HEK293 (cell line): ENCODE measurements at regions not wholly inside any gene's neighbourhood (a gene's known extent, or its start where the extent isn't known, plus 50 kb on each side); places are given as distances from the start of the nearest gene placed in this dataset.

Experiments
- CTCF ChIA-PET: fragments of 350-600 bp; formaldehyde crosslinking; extraction: SDS; loops from one replicate; lab custom pipeline; 2021; ENCODE audit warnings: antibody characterized with exemption; lab: Yijun Ruan, JAX
- POLR2A ChIA-PET: fragments of 300-600 bp; formaldehyde crosslinking; extraction: SDS; loops from one replicate; lab custom pipeline; 2020; ENCODE audit warnings: antibody characterized with exemption, inconsistent platforms; lab: Yijun Ruan, JAX
- H3K27ac ChIP-seq: fragments of 200-500 bp; sonication (Bioruptor generic); 2 replicates; pipeline ENCODE4 v1.5.1; 2014; ENCODE audit warnings: low read depth, low read length, control low read depth, inconsistent platforms; ENCODE audit errors: extremely low read depth
- H3K36me3 ChIP-seq, 2 experiments: fragments of 200-500 bp in 1 of 2; sonication (Bioruptor generic) in 1 of 2; 1 replicate in 1 of 2; 2 replicates in 1 of 2; pipeline ENCODE4 v1.5.1; 2014 to 2017; ENCODE audit warnings: inconsistent platforms in 2 of 2, low read length in 2 of 2; ENCODE audit not compliant: control insufficient read depth in 2 of 2, insufficient read depth in 1 of 2
- H3K4me1 ChIP-seq: fragments of 200-500 bp; sonication (Bioruptor generic); 2 replicates; pipeline ENCODE4 v1.5.1; 2014; ENCODE audit warnings: mild to moderate bottlenecking, low read length, inconsistent platforms; ENCODE audit not compliant: control insufficient read depth, insufficient read depth
- H3K4me3 ChIP-seq: 2 replicates; pipeline ENCODE4 v1.5.1; 2011; ENCODE audit warnings: low read depth, mild to moderate bottlenecking, control low read depth, low read length, moderate library complexity
- H3K9me3 ChIP-seq: fragments of 200-500 bp; sonication (Bioruptor generic); 2 replicates; pipeline ENCODE4 v1.5.1; 2014; ENCODE audit warnings: low read depth, low read length, inconsistent platforms; ENCODE audit not compliant: control insufficient read depth, insufficient read depth
- ELK4 ChIP-seq: IDR thresholded peaks from 2 replicates; pipeline ENCODE4 v1.6.1; 2011; ENCODE audit warnings: mild to moderate bottlenecking, low read depth, low read length, borderline replicate concordance
- HOXD13 ChIP-seq: sonication (generic); formaldehyde crosslinking; IDR thresholded peaks from 2 replicates; pipeline ENCODE4 v1.8.0; 2022; ENCODE audit warnings: missing genetic modification reagents, borderline replicate concordance
- IKZF3 ChIP-seq: fragments of 450-650 bp; IDR thresholded peaks from 2 replicates; pipeline ENCODE4 v1.5.0; 2018; ENCODE audit warnings: missing biosample characterization, mild to moderate bottlenecking, missing genetic modification characterization, moderate library complexity
- KLF1 ChIP-seq: fragments of 450-650 bp; formaldehyde crosslinking; IDR thresholded peaks from 2 replicates; pipeline ENCODE4 v1.5.1; 2016; ENCODE audit warnings: missing biosample characterization, missing genetic modification characterization
- PBX3 ChIP-seq: sonication (generic); formaldehyde crosslinking; IDR thresholded peaks from 2 replicates; pipeline ENCODE4 v1.8.1; 2022; ENCODE audit warnings: mild to moderate bottlenecking, moderate library complexity, missing genetic modification reagents
- PRDM1 ChIP-seq: fragments of 450-650 bp; formaldehyde crosslinking; IDR thresholded peaks from 2 replicates; pipeline ENCODE4; 2016; ENCODE audit warnings: missing biosample characterization, missing genetic modification characterization
- RBAK ChIP-seq: fragments of 450-650 bp; formaldehyde crosslinking; IDR thresholded peaks from 2 replicates; pipeline ENCODE4 v1.5.1; 2016; ENCODE audit warnings: missing biosample characterization, missing genetic modification characterization
- YY2 ChIP-seq: fragments of 450-650 bp; formaldehyde crosslinking; IDR thresholded peaks from 2 replicates; pipeline ENCODE4 v1.5.1; 2016; ENCODE audit warnings: missing biosample characterization, missing genetic modification characterization
- ZFP37 ChIP-seq: fragments of 450-650 bp; formaldehyde crosslinking; IDR thresholded peaks from 2 replicates; pipeline ENCODE4 v1.5.1; 2016; ENCODE audit warnings: missing biosample characterization, missing genetic modification characterization
- ZIC2 ChIP-seq: fragments of 450-650 bp; formaldehyde crosslinking; IDR thresholded peaks from 2 replicates; pipeline ENCODE4 v1.5.1; 2016; ENCODE audit warnings: missing biosample characterization, missing genetic modification characterization
- ZNF146 ChIP-seq: fragments of 450-650 bp; formaldehyde crosslinking; IDR thresholded peaks from 2 replicates; pipeline ENCODE4 v1.5.1; 2016; ENCODE audit warnings: missing biosample characterization, missing genetic modification characterization
- ZNF157 ChIP-seq: fragments of 450-650 bp; formaldehyde crosslinking; IDR thresholded peaks from 2 replicates; pipeline ENCODE4 v1.5.1; 2016; ENCODE audit warnings: missing biosample characterization, missing genetic modification characterization
- ZNF266 ChIP-seq: fragments of 450-650 bp; formaldehyde crosslinking; IDR thresholded peaks from 2 replicates; pipeline ENCODE4 v1.5.1; 2016; ENCODE audit warnings: missing biosample characterization, missing genetic modification characterization, low read depth
- ZNF324 ChIP-seq: fragments of 450-650 bp; formaldehyde crosslinking; IDR thresholded peaks from 2 replicates; pipeline ENCODE4 v1.5.1; 2016; ENCODE audit warnings: missing biosample characterization, missing genetic modification characterization
- ZNF335 ChIP-seq: fragments of 450-650 bp; formaldehyde crosslinking; conservative IDR thresholded peaks from 2 replicates; pipeline ENCODE4 v1.5.1; 2016; ENCODE audit warnings: missing biosample characterization, missing genetic modification characterization
- ZNF366 ChIP-seq: fragments of 450-650 bp; formaldehyde crosslinking; conservative IDR thresholded peaks from 2 replicates; pipeline ENCODE4 v1.5.1; 2016; ENCODE audit warnings: missing biosample characterization, missing genetic modification characterization
- ZNF704 ChIP-seq: fragments of 450-650 bp; formaldehyde crosslinking; IDR thresholded peaks from 2 replicates; pipeline ENCODE4 v1.5.1; 2016; ENCODE audit warnings: missing biosample characterization, missing genetic modification characterization
- ZNF777 ChIP-seq: fragments of 450-650 bp; formaldehyde crosslinking; IDR thresholded peaks from 2 replicates; pipeline ENCODE4 v1.5.1; 2017; ENCODE audit warnings: missing biosample characterization, missing genetic modification characterization, borderline replicate concordance
- TF ChIP-seq, protein P1 (sequence below): fragments of 450-650 bp; formaldehyde crosslinking; IDR thresholded peaks from 2 replicates; pipeline ENCODE4 v1.5.1; 2016; ENCODE audit warnings: missing biosample characterization, missing genetic modification characterization

GRCh38 chr2:111689174-111689573, 194.8 kb downstream of the ANAPC1 start:
- CTCF ChIA-PET = no interaction called here
- H3K27ac ChIP-seq = no peak overlapping the region
- TF ChIP-seq ELK4 (no peak), PBX3 (CRISPR knock-in tag) (no peak), IKZF3 (tag by site-specific recombination) (no peak), KLF1 (tag by site-specific recombination) (no peak), ZNF335 (tag by site-specific recombination) (no peak), ZIC2 (tag by site-specific recombination) (no peak), HOXD13 (CRISPR knock-in tag) (no peak), ZNF266 (tag by site-specific recombination) (no peak), YY2 (tag by site-specific recombination) (no peak), ZNF366 (tag by site-specific recombination) (no peak), PRDM1 (no peak), ZFP37 (tag by site-specific recombination) (no peak), RBAK (tag by site-specific recombination) (no peak), ZNF324 (tag by site-specific recombination) (no peak), ZNF157 (tag by site-specific recombination) (no peak), ZNF704 (tag by site-specific recombination) (no peak), ZNF146 (tag by site-specific recombination) (no peak)

DNA sequence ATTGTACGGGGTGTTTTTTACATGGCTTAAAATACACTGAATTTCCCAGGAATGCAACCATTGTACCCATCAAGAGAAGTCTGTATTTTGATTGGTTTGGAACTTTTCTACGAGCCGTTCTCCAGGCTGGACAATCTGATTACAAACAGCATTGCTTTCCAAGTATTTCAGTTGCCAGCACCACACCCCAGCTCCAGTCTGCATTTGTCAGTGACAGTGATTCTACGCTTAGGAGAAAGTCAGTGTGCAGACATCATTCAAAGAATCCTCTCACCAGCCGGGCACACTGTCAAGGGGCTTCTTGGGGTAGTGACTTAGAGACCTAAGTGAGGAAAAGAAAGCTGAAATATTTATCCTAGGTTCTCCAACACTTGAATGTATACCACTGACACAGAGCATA, 194.1 kb downstream of the ANAPC1 start:
- ChIA-PET POLR2A (no interaction called here), CTCF (interaction anchor here (0.6 kb wide), 2 partner anchors 23 to 44 kb away, joined by 3 read pairs; no protein-coding TSS in a partner anchor)
- Histone ChIP-seq H3K4me3 (no peak overlapping the region), H3K4me1 (no peaks in the 10 kb centered on the region), H3K27ac (no peak overlapping the region), H3K36me3 (no peaks in the 10 kb centered on the region), H3K9me3 (no peaks in the 10 kb centered on the region)
- no peak for TF ChIP-seq ZNF777 (tag by site-specific recombination)
- TF ChIP-seq, protein P1, sequence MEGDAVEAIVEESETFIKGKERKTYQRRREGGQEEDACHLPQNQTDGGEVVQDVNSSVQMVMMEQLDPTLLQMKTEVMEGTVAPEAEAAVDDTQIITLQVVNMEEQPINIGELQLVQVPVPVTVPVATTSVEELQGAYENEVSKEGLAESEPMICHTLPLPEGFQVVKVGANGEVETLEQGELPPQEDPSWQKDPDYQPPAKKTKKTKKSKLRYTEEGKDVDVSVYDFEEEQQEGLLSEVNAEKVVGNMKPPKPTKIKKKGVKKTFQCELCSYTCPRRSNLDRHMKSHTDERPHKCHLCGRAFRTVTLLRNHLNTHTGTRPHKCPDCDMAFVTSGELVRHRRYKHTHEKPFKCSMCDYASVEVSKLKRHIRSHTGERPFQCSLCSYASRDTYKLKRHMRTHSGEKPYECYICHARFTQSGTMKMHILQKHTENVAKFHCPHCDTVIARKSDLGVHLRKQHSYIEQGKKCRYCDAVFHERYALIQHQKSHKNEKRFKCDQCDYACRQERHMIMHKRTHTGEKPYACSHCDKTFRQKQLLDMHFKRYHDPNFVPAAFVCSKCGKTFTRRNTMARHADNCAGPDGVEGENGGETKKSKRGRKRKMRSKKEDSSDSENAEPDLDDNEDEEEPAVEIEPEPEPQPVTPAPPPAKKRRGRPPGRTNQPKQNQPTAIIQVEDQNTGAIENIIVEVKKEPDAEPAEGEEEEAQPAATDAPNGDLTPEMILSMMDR = no peak

More at GRCh38 chr2:111689174-111689573, 194.8 kb downstream of the ANAPC1 start:
- Histone ChIP-seq H3K36me3 (no peaks in the 10 kb centered on the region), H3K4me3 (no peak overlapping the region), H3K9me3 (no peaks in the 10 kb centered on the region), H3K4me1 (no peaks in the 10 kb centered on the region)
- POLR2A ChIA-PET = no interaction called here
